ENCODE measurements at regions not wholly inside any gene's neighbourhood (a gene's known extent, or its start where the extent isn't known, plus 50 kb on each side); places are given as distances from the start of the nearest gene placed in this dataset.

DNA sequence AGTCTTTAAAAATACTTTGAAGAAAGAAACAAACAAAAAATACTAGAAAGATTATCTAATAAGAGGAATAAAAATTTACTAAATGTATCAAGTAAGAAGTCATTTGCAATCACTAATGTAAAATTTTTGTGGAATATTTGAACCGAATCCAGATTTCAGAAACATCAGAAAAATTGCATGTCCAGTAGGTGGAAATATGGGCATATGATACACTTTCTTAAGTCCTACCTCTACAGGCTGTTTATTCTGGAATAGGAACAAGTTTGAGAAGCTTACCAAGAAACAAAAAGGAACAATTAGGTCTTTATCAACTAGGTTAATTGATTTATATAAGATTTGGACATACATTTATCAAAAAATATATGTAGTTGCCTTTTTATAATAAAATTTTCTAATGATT is 292.9 kb upstream of the ROBO1 start:
- WGBS, 2 donors: 70 to 72% methylated on average over 1 of the region's 1 CpG
- Histone ChIP-seq H3K27ac (no peak overlapping the region), H3K4me1 (no peaks in the 10 kb centered on the region), H3K36me3 (no peaks in the 10 kb centered on the region), H3K9me3 (no peaks in the 10 kb centered on the region), H3K27me3 (no peaks in the 10 kb centered on the region), H3K4me3 (no peak overlapping the region)
- no peak for DNase-seq (ENCODE audit: low spot score in 2 of 2)
- TF ChIP-seq POLR2A (IDR thresholded peaks at IDR 0.05) (no peak), EP300 (IDR thresholded peaks at IDR 0.05) (no peak), CTCF (IDR thresholded peaks at IDR 0.05) (no peak)

DNA sequence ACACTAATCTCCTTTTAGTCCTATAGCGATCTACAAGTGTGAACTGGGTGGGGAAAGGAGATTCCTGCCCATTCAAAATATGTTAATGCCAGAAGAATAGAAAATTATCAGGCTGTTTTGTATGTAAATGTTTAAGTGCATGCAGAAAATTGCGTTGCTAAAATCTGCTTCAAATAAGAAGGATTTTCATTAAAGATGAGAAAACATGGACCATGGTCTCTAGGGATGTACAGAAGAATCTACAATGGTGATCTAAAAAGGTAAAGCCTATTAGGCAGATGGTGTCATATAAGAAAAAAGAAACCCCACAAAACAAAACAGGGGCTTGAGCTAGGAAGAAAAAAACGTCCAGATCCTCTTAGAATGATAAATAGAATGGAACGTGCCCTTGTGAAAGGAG is 287.5 kb upstream of the ROBO1 start:
- H3K4me3 ChIP-seq: no peak overlapping the region
- WGBS, 2 donors: 58 to 66% methylated on average over 4 of the region's 4 CpGs
- no peaks in the 10 kb centered on the region for H3K36me3 ChIP-seq
- H3K4me1 ChIP-seq: no peaks in the 10 kb centered on the region
- no peaks in the 10 kb centered on the region for H3K27me3 ChIP-seq
- no peak overlapping the region for H3K27ac ChIP-seq
- no peaks in the 10 kb centered on the region for H3K9me3 ChIP-seq
- TF ChIP-seq CTCF (IDR thresholded peaks at IDR 0.05) (no peak), POLR2A (IDR thresholded peaks at IDR 0.05) (no peak), EP300 (IDR thresholded peaks at IDR 0.05) (no peak)
- no peak for DNase-seq (ENCODE audit: low spot score in 2 of 2)

DNA sequence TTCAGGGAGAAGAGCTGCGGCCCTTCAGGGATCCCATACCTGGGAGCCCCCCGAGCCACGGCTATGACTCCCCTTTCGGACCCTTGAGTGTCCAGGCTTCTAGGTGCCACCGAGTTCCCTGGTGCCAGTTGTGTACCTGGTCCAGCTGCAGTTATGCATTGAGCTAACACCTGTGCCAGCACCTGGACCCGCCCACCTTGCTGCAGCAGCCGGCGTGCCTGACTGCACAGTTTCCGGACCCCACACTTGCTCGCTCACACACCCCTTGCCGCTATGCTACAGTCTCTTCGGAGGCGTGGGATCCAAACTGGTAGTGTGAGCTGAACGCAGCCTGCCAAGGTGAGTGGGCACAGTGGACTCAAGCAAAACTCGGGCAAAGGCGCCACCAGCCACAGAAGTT is 284.5 kb upstream of the ROBO1 start:
- no peak for DNase-seq (ENCODE audit: low spot score in 2 of 2)
- no peak overlapping the region for H3K4me3 ChIP-seq
- H3K36me3 ChIP-seq: no peaks in the 10 kb centered on the region
- no peaks in the 10 kb centered on the region for H3K27me3 ChIP-seq
- no peak overlapping the region for H3K27ac ChIP-seq
- 95% methylated on average over 16 of the region's 16 CpGs for WGBS, 2 donors
- H3K4me1 ChIP-seq: no peaks in the 10 kb centered on the region
- TF ChIP-seq CTCF (IDR thresholded peaks at IDR 0.05) (no peak), EP300 (IDR thresholded peaks at IDR 0.05) (no peak), POLR2A (IDR thresholded peaks at IDR 0.05) (no peak)
- no peaks in the 10 kb centered on the region for H3K9me3 ChIP-seq

GRCh38 chr3:80051602-80051962 is 283.8 kb upstream of the ROBO1 start:
- H3K36me3 ChIP-seq: no peaks in the 10 kb centered on the region
- no peak for DNase-seq (ENCODE audit: low spot score in 2 of 2)
- no peak overlapping the region for H3K4me3 ChIP-seq
- H3K4me1 ChIP-seq: no peaks in the 10 kb centered on the region
- TF ChIP-seq POLR2A (IDR thresholded peaks at IDR 0.05) (no peak), CTCF (IDR thresholded peaks at IDR 0.05) (no peak), EP300 (IDR thresholded peaks at IDR 0.05) (no peak)
- H3K27me3 ChIP-seq: no peaks in the 10 kb centered on the region
- WGBS, 2 donors: 95 to 96% methylated on average over 7 of the region's 7 CpGs
- H3K27ac ChIP-seq: no peak overlapping the region
- no peaks in the 10 kb centered on the region for H3K9me3 ChIP-seq

GRCh38 chr3:80050826-80051601 is 283.2 kb upstream of the ROBO1 start:
- Histone ChIP-seq H3K4me3 (no peak overlapping the region), H3K36me3 (no peaks in the 10 kb centered on the region), H3K4me1 (no peaks in the 10 kb centered on the region), H3K9me3 (no peaks in the 10 kb centered on the region), H3K27me3 (no peaks in the 10 kb centered on the region), H3K27ac (no peak overlapping the region)
- TF ChIP-seq CTCF (IDR thresholded peaks at IDR 0.05) (no peak), POLR2A (IDR thresholded peaks at IDR 0.05) (no peak), EP300 (IDR thresholded peaks at IDR 0.05) (no peak)
- DNase-seq (ENCODE audit: low spot score in 2 of 2): no peak
- 82% methylated on average over 28 to 29 of the region's 34 CpGs for WGBS, 2 donors

Data from tibial nerve (tissue), 4 donors.